Osteocyte (in vitro differentiated cells): ENCODE measurements at regions not wholly inside any gene's neighbourhood (a gene's known extent, or its start where the extent isn't known, plus 50 kb on each side); places are given as distances from the start of the nearest gene placed in this dataset.

Source experiments
- DNase-seq: peaks from one replicate; pipeline ENCODE4 v3.0.0; 2021; ENCODE audit warnings: mixed read lengths; ENCODE audit not compliant: unreplicated experiment; ENCODE audit errors: extremely low spot score
- H3K27ac Mint-ChIP-seq: one replicate; pipeline ENCODE4 v1.8.0; 2021; ENCODE audit warnings: mild to moderate bottlenecking, mixed read lengths; ENCODE audit not compliant: unreplicated experiment
- H3K27me3 Mint-ChIP-seq: one replicate; pipeline ENCODE4 v1.8.0; 2021; ENCODE audit warnings: mixed read lengths; ENCODE audit not compliant: unreplicated experiment
- H3K36me3 Mint-ChIP-seq: one replicate; pipeline ENCODE4 v1.8.0; 2021; ENCODE audit warnings: mixed read lengths; ENCODE audit not compliant: unreplicated experiment
- H3K4me1 Mint-ChIP-seq: one replicate; pipeline ENCODE4 v1.8.0; 2021; ENCODE audit warnings: mixed read lengths; ENCODE audit not compliant: unreplicated experiment
- H3K4me3 Mint-ChIP-seq: one replicate; pipeline ENCODE4 v1.8.0; 2021; ENCODE audit warnings: mild to moderate bottlenecking, moderate library complexity, mixed read lengths; ENCODE audit not compliant: unreplicated experiment
- H3K9me3 Mint-ChIP-seq: one replicate; pipeline ENCODE4 v1.8.0; 2021; ENCODE audit warnings: mixed read lengths; ENCODE audit not compliant: unreplicated experiment
- TF ChIP-seq, protein P1 (sequence below): fragments of 200-600 bp; sonication (generic); IDR thresholded peaks from 2 replicates; pipeline ENCODE4 v1.5.0; 2021; ENCODE audit warnings: antibody characterized with exemption, mild to moderate bottlenecking, moderate library complexity

DNA sequence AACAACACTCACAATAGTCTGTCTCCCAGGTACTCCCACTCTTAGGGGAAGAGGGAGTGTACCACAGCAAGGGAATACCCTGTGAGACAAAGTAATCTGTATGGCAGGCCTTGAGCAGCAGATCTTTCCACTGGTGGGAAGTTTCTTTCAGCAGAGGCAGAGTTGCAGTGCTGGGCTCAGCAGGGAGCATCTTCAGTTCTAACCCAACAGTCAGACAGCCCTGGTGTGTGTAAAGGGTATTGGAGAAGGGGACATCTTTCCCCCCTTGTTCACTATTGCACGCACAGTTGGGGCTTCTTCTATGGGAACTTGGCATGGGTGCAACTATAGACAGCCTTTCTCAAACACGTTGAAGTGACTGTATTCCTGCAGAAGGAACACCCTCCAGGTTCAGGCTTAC lies 159.4 kb upstream of the DPT start:
- no peak overlapping the region for H3K4me3 Mint-ChIP-seq
- H3K27ac Mint-ChIP-seq, result no peak overlapping the region
- H3K27me3 Mint-ChIP-seq, result peaks cover 9% of the 10 kb centered on the region
- H3K36me3 Mint-ChIP-seq, result no peaks in the 10 kb centered on the region
- TF ChIP-seq, protein P1, sequence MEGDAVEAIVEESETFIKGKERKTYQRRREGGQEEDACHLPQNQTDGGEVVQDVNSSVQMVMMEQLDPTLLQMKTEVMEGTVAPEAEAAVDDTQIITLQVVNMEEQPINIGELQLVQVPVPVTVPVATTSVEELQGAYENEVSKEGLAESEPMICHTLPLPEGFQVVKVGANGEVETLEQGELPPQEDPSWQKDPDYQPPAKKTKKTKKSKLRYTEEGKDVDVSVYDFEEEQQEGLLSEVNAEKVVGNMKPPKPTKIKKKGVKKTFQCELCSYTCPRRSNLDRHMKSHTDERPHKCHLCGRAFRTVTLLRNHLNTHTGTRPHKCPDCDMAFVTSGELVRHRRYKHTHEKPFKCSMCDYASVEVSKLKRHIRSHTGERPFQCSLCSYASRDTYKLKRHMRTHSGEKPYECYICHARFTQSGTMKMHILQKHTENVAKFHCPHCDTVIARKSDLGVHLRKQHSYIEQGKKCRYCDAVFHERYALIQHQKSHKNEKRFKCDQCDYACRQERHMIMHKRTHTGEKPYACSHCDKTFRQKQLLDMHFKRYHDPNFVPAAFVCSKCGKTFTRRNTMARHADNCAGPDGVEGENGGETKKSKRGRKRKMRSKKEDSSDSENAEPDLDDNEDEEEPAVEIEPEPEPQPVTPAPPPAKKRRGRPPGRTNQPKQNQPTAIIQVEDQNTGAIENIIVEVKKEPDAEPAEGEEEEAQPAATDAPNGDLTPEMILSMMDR, result no peak
- no peak for DNase-seq
- no peaks in the 10 kb centered on the region for H3K4me1 Mint-ChIP-seq
- H3K9me3 Mint-ChIP-seq, result no peaks in the 10 kb centered on the region

DNA sequence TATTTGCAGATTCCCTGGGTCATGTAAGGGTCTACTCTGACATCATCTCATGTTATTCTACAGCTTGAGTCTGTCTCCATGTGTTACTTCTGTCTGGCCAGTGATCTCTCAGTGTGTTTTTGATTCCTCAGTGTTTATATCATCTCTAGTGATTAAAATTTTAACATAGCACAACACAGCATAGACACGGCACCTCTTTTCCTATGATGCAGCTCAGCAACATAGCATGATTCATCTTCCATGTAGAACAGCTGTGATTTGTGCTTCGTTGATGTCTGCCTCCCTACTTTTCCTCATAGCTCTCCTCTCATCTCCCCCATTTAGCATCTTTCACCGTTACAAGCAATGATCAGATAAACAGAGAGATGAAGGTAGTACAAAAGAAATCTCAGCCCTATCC lies 163.9 kb upstream of the DPT start:
- Mint-ChIP-seq H3K27me3 (peaks cover 38% of the 10 kb centered on the region), H3K27ac (no peak overlapping the region), H3K36me3 (no peaks in the 10 kb centered on the region), H3K4me3 (no peak overlapping the region), H3K4me1 (no peaks in the 10 kb centered on the region), H3K9me3 (no peaks in the 10 kb centered on the region)
- DNase-seq, result no peak
- TF ChIP-seq, protein P1, result no peak

DNA sequence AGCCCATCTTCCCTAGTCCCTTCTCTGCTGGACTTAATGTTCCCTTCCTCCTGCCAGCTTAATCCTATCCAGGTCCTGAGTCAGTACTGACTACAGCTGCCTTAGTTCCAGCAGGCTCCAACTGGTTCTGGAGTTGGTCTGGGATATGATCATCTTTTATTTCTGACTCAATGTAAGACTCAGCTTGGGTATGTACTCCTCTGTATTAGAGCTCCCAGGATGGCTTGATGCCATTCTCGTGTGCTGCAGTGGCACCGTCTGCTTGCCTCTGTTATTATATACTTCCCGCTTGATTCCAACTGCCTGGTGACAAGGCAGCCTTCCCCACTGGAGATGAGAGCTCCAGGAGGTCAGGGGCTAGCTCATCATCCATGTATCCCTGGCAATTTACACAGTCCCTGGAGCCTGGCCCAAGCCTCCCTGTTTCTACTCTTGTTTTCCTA lies 164.4 kb upstream of the DPT start:
- no peak overlapping the region for H3K27ac Mint-ChIP-seq
- H3K36me3 Mint-ChIP-seq, result no peaks in the 10 kb centered on the region
- TF ChIP-seq, protein P1, result no peak
- DNase-seq, result no peak
- H3K4me3 Mint-ChIP-seq, result no peak overlapping the region
- H3K4me1 Mint-ChIP-seq, result no peaks in the 10 kb centered on the region
- peaks cover 38% of the 10 kb centered on the region for H3K27me3 Mint-ChIP-seq
- H3K9me3 Mint-ChIP-seq, result no peaks in the 10 kb centered on the region

DNA sequence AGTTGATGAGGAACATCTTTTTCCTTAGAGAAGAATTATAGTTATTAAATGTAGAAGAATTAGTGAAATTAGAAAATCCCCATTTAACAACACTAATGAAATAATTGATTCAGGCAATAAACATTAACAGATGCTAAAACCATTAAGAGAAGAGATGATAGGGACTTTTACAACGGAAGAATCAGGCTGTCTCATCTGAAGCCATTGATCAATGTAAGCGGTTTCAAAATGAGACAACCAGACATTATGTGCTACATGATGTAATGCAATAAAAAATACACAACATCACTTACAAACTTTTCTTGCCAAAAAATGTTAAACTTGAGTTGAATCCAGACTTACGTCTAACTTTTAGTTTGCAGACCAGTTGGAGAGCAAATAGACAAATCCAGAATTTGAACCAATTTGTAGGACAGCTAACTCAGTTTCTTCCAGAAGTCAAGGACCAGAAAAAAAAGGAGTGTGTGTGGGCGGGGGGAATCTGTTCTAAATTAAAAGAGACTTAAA lies 165.4 kb upstream of the DPT start:
- no peak overlapping the region for H3K4me3 Mint-ChIP-seq
- no peak for DNase-seq
- no peaks in the 10 kb centered on the region for H3K36me3 Mint-ChIP-seq
- no peaks in the 10 kb centered on the region for H3K9me3 Mint-ChIP-seq
- H3K27ac Mint-ChIP-seq, result no peak overlapping the region
- peaks cover 34% of the 10 kb centered on the region for H3K27me3 Mint-ChIP-seq
- H3K4me1 Mint-ChIP-seq, result no peaks in the 10 kb centered on the region
- TF ChIP-seq, protein P1, result no peak

DNA sequence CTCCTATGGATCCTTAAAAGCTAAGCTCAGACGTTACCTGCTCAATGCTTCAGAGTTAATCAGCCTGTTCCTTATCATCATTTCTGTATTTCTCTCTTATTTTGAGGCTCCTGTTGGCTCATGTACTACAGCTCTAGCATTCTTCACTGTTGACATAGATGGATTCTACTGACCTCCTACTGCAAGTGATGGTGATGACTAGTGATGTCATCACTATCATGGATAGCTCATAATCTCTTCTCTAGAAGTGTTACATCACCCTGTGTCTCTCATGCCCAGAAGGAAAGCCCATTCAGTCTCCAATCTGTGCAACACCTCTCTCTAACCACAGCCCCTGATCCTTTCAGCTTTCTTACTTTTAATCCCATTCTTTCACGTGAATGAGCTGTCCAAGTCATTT lies 168.2 kb upstream of the DPT start:
- Mint-ChIP-seq H3K27me3 (peaks cover 33% of the 10 kb centered on the region), H3K9me3 (no peaks in the 10 kb centered on the region), H3K4me1 (no peaks in the 10 kb centered on the region), H3K27ac (no peak overlapping the region), H3K36me3 (no peaks in the 10 kb centered on the region), H3K4me3 (no peak overlapping the region)
- TF ChIP-seq, protein P1, result no peak
- no peak for DNase-seq
